Astrocyte (in vitro differentiated cells and primary cell): ENCODE measurements at regions not wholly inside any gene's neighbourhood (a gene's known extent, or its start where the extent isn't known, plus 50 kb on each side); places are given as distances from the start of the nearest gene placed in this dataset.

ENCODE experiments used
- CTCF ChIP-seq: IDR thresholded peaks from 2 replicates; pipeline ENCODE4 v1.5.1; 2011; ENCODE audit warnings: low read depth, mild to moderate bottlenecking, inconsistent platforms, low read length, moderate library complexity; ENCODE audit not compliant: insufficient read depth
- EZH2 ChIP-seq: IDR thresholded peaks from 2 replicates; pipeline ENCODE4 v1.6.1; 2012; ENCODE audit warnings: mild to moderate bottlenecking, low read length, inconsistent platforms; ENCODE audit not compliant: insufficient read depth

- no peak for TF ChIP-seq CTCF
- TF ChIP-seq EZH2 = no peak
Measured at GRCh38 chr9:88215196-88216125, 77.2 kb upstream of the SPATA31C2 start.
